Peyer's patch (tissue), 4 donors: ENCODE measurements at regions not wholly inside any gene's neighbourhood (a gene's known extent, or its start where the extent isn't known, plus 50 kb on each side); places are given as distances from the start of the nearest gene placed in this dataset.
"Not testable (repeated sequence)": the region's sequence is repeated elsewhere in the genome, so short reads cannot be mapped to it uniquely, and the experiment has no call there.

Experiments used
- DNase-seq, 3 donors: peaks; one replicate each; pipeline ENCODE4 v3.0.0-alpha.2; 2017 to 2019
- H3K27ac ChIP-seq, 4 donors: fragments of 200-600 bp; sonication (generic); one replicate each; pipeline ENCODE4 v1.5.1; 2016 to 2019
- H3K27me3 ChIP-seq, 2 donors: fragments of 200-600 bp; sonication (generic); one replicate each; pipeline ENCODE4 v1.5.1; 2019
- H3K36me3 ChIP-seq, 3 donors: fragments of 200-600 bp; sonication (generic); one replicate each; pipeline ENCODE4 v1.5.1; 2016 to 2019
- H3K4me1 ChIP-seq, 4 donors: fragments of 200-600 bp; sonication (generic); one replicate each; pipeline ENCODE4 v1.5.1; 2016 to 2019
- H3K4me3 ChIP-seq, 4 donors: fragments of 200-600 bp; sonication (generic); 1 replicate in 3 of 4; 2 replicates in 1 of 4; pipeline ENCODE4 v1.5.1; 2016 to 2019; ENCODE audit warnings: mild to moderate bottlenecking in 1 of 4
- H3K9me3 ChIP-seq, 4 donors: fragments of 200-600 bp; sonication (generic); one replicate each; pipeline ENCODE4 v1.5.1; 2016 to 2019; ENCODE audit warnings: mild to moderate bottlenecking in 1 of 4
- CTCF ChIP-seq, 6 experiments: fragments of 450-650 bp in 4 of 6; fragments of 200-600 bp in 2 of 6; sonication (generic) in 1 of 6; IDR thresholded peaks; one replicate each; pipeline ENCODE4 v1.5.1; 2017 to 2019; ENCODE audit warnings: antibody characterized with exemption in 6 of 6, mild to moderate bottlenecking in 3 of 6, moderate library complexity in 1 of 6
- POLR2A ChIP-seq, 2 donors: fragments of 450-650 bp; IDR thresholded peaks; one replicate each; pipeline ENCODE4 v1.5.1; 2017; ENCODE audit warnings: antibody characterized with exemption in 2 of 2, mild to moderate bottlenecking in 2 of 2, moderate library complexity in 2 of 2

GRCh38 chr5:89178541-89178940 lies 295.6 kb upstream of the MEF2C start:
- H3K4me3 ChIP-seq: no peak overlapping the region
- H3K27ac ChIP-seq: no peak overlapping the region
- no peaks in the 10 kb centered on the region for H3K4me1 ChIP-seq
- no peaks in the 10 kb centered on the region for H3K9me3 ChIP-seq
- TF ChIP-seq POLR2A (IDR thresholded peaks at IDR 0.05): no peak
- no peaks in the 10 kb centered on the region for H3K36me3 ChIP-seq
- no peak for DNase-seq
- no peaks in the 10 kb centered on the region for H3K27me3 ChIP-seq

GRCh38 chr5:89173528-89173927 lies 290.5 kb upstream of the MEF2C start:
- Histone ChIP-seq H3K27me3 (no peaks in the 10 kb centered on the region), H3K9me3 (no peaks in the 10 kb centered on the region), H3K36me3 (no peaks in the 10 kb centered on the region), H3K27ac (no peak overlapping the region), H3K4me3 (no peak overlapping the region), H3K4me1 (no peaks in the 10 kb centered on the region)
- DNase-seq: no peak
- no peak for TF ChIP-seq POLR2A (IDR thresholded peaks at IDR 0.05)
- TF ChIP-seq CTCF (IDR thresholded peaks at IDR 0.05): no peak

- H3K27me3 ChIP-seq: no peaks in the 10 kb centered on the region
- TF ChIP-seq POLR2A (IDR thresholded peaks at IDR 0.05) (no peak), CTCF (IDR thresholded peaks at IDR 0.05) (no peak)
- no peak for DNase-seq
Measured at GRCh38 chr5:89168766-89169165, 285.8 kb upstream of the MEF2C start.

GRCh38 chr5:89164703-89165102 lies 281.7 kb upstream of the MEF2C start:
- not testable (repeated sequence) for H3K4me1 ChIP-seq, H3K27me3 ChIP-seq, H3K27ac ChIP-seq, H3K36me3 ChIP-seq, DNase-seq, H3K9me3 ChIP-seq, H3K4me3 ChIP-seq

More at GRCh38 chr5:89168766-89169165, 285.8 kb upstream of the MEF2C start:
- no peak overlapping the region for H3K4me3 ChIP-seq
- no peaks in the 10 kb centered on the region for H3K36me3 ChIP-seq
- no peaks in the 10 kb centered on the region for H3K9me3 ChIP-seq
- H3K4me1 ChIP-seq: no peaks in the 10 kb centered on the region
- H3K27ac ChIP-seq: no peak overlapping the region

GRCh38 chr5:89156226-89156625 lies 273.2 kb upstream of the MEF2C start:
- TF ChIP-seq CTCF (IDR thresholded peaks at IDR 0.05) (no peak), POLR2A (IDR thresholded peaks at IDR 0.05) (no peak)
- H3K27ac ChIP-seq: no peak overlapping the region
- H3K9me3 ChIP-seq: no peaks in the 10 kb centered on the region
- H3K4me3 ChIP-seq: no peak overlapping the region
- no peaks in the 10 kb centered on the region for H3K36me3 ChIP-seq
- DNase-seq: no peak
- H3K27me3 ChIP-seq: no peaks in the 10 kb centered on the region
- H3K4me1 ChIP-seq: no peaks in the 10 kb centered on the region

- Histone ChIP-seq H3K9me3 (no peaks in the 10 kb centered on the region), H3K4me3 (no peak overlapping the region), H3K4me1 (no peaks in the 10 kb centered on the region), H3K27ac (no peak overlapping the region), H3K27me3 (no peaks in the 10 kb centered on the region), H3K36me3 (no peaks in the 10 kb centered on the region)
- DNase-seq: no peak
- no peak for TF ChIP-seq POLR2A (IDR thresholded peaks at IDR 0.05)
- TF ChIP-seq CTCF (IDR thresholded peaks at IDR 0.05): no peak
Measured at GRCh38 chr5:89147031-89147430, 264.0 kb upstream of the MEF2C start.

- Histone ChIP-seq H3K27ac (no peak overlapping the region), H3K27me3 (no peaks in the 10 kb centered on the region), H3K4me1 (no peaks in the 10 kb centered on the region), H3K4me3 (no peak overlapping the region), H3K36me3 (no peaks in the 10 kb centered on the region), H3K9me3 (no peaks in the 10 kb centered on the region)
- no peak for DNase-seq
- TF ChIP-seq POLR2A (IDR thresholded peaks at IDR 0.05) (no peak), CTCF (IDR thresholded peaks at IDR 0.05) (no peak)
Measured at GRCh38 chr5:89137148-89137547, 254.2 kb upstream of the MEF2C start.
